Astrocyte of the hippocampus (primary cell): ENCODE measurements at regions not wholly inside any gene's neighbourhood (a gene's known extent, or its start where the extent isn't known, plus 50 kb on each side); places are given as distances from the start of the nearest gene placed in this dataset.
"Not testable (repeated sequence)": the region's sequence is repeated elsewhere in the genome, so short reads cannot be mapped to it uniquely, and the experiment has no call there.

Experiments used
- DNase-seq: peaks from one replicate; pipeline ENCODE4 v3.0.0; 2011; ENCODE audit warnings: low read depth, low spot score

- no peak for DNase-seq
These were observed 54.3 kb upstream of the LRCH1 start for GRCh38 chr13:46498650-46499049.

GRCh38 chr13:46496086-46496485 is 56.9 kb upstream of the LRCH1 start:
- DNase-seq, result no peak

GRCh38 chr13:46495651-46496050 is 57.3 kb upstream of the LRCH1 start:
- DNase-seq, result no peak

- DNase-seq, result no peak
These were observed 57.9 kb upstream of the LRCH1 start for GRCh38 chr13:46495066-46495465.

- peak; percentile 69 for DNase-seq
These were observed 60.0 kb upstream of the LRCH1 start for GRCh38 chr13:46492946-46493345.

GRCh38 chr13:46491641-46492040 is 61.3 kb upstream of the LRCH1 start:
- peak; percentile 20 for DNase-seq

GRCh38 chr13:46490713-46491112 is 62.3 kb upstream of the LRCH1 start:
- DNase-seq, result not testable (repeated sequence)

- DNase-seq, result no peak
These were observed 62.8 kb upstream of the LRCH1 start for GRCh38 chr13:46490129-46490528.

- DNase-seq, result peak; percentile 71
These were observed 63.4 kb upstream of the LRCH1 start for GRCh38 chr13:46489586-46490023.

GRCh38 chr13:46487748-46488147 is 65.2 kb upstream of the LRCH1 start:
- no peak for DNase-seq

- DNase-seq, result no peak
These were observed 66.7 kb upstream of the LRCH1 start for GRCh38 chr13:46486270-46486669.

- DNase-seq, result no peak
These were observed 68.4 kb upstream of the LRCH1 start for GRCh38 chr13:46484561-46484960.

GRCh38 chr13:46481166-46481565 is 71.8 kb upstream of the LRCH1 start:
- no peak for DNase-seq

GRCh38 chr13:46480131-46480530 is 72.8 kb upstream of the LRCH1 start:
- no peak for DNase-seq

GRCh38 chr13:46479691-46480090 is 73.3 kb upstream of the LRCH1 start:
- no peak for DNase-seq

- no peak for DNase-seq
These were observed 73.7 kb upstream of the LRCH1 start for GRCh38 chr13:46479283-46479682.

GRCh38 chr13:46478651-46479050 is 74.3 kb upstream of the LRCH1 start:
- DNase-seq, result no peak

GRCh38 chr13:46476174-46476573 is 76.8 kb upstream of the LRCH1 start:
- DNase-seq, result no peak

GRCh38 chr13:46475541-46475991 is 77.4 kb upstream of the LRCH1 start:
- DNase-seq, result peak; percentile 24

- no peak for DNase-seq
These were observed 79.2 kb upstream of the LRCH1 start for GRCh38 chr13:46473806-46474205.

GRCh38 chr13:46472384-46472783 is 80.6 kb upstream of the LRCH1 start:
- no peak for DNase-seq

- DNase-seq, result not testable (repeated sequence)
These were observed 82.6 kb upstream of the RUBCNL start for GRCh38 chr13:46469699-46470098.

GRCh38 chr13:46468570-46469463 is 81.8 kb upstream of the RUBCNL start:
- no peak for DNase-seq
